HCT116 (cell line): ENCODE measurements at regions not wholly inside any gene's neighbourhood (a gene's known extent, or its start where the extent isn't known, plus 50 kb on each side); places are given as distances from the start of the nearest gene placed in this dataset.

Experiments
- ATAC-seq: fragments of 200-7000 bp; cut with Tn5 transposase; 2 replicates; pipeline ENCODE4 v1.9.1; 2020; ENCODE audit warnings: mild to moderate bottlenecking, moderate library complexity
- BruUV-seq: library from RNA; stranded (reverse); fragments of 400-500 nt; replicated peaks from 2 replicates; lab custom pipeline; 2021; lab: Mats Ljungman, UMichigan
- CTCF ChIA-PET: fragments of 300-600 bp; sonication (Branson Sonifier 250); formaldehyde crosslinking; loops from one replicate; lab custom pipeline; 2021; ENCODE audit warnings: antibody characterized with exemption; lab: Charles Lee
- POLR2A ChIA-PET: fragments of 300-600, 350-600 bp; sonication (Branson Sonifier 250); formaldehyde crosslinking; loops from one replicate; lab custom pipeline; 2021; ENCODE audit warnings: antibody characterized with exemption; lab: Charles Lee
- RAD21 ChIA-PET, 2 experiments: fragments of 300-600 bp; sonication (Branson Sonifier 250); formaldehyde crosslinking; loops; one replicate each; lab custom pipeline; 2023; ENCODE audit warnings: low total read pairs in 2 of 2; ENCODE audit not compliant: uncharacterized antibody in 2 of 2, unreplicated experiment in 2 of 2, low non-redundant PET in 1 of 2; lab: Charles Lee
- DNase-seq: peaks from one replicate; pipeline ENCODE4 v3.0.0-alpha.2; 2010; ENCODE audit warnings: low read depth, low spot score
- H2AFZ ChIP-seq: fragments of 200-600 bp; shearing (Covaris generic), sonication (generic); 2 replicates; pipeline ENCODE4 v1.6.1; 2017; ENCODE audit warnings: low read depth, mixed run types, mixed read lengths, antibody characterized with exemption, low read length; ENCODE audit not compliant: poor library complexity, severe bottlenecking
- H3K27ac ChIP-seq: 2 replicates; pipeline ENCODE4 v1.5.1; 2012; ENCODE audit warnings: low read depth, low read length
- H3K27me3 ChIP-seq: fragments of 200-600 bp; sonication (generic); 2 replicates; pipeline ENCODE4 v1.6.1; 2016; ENCODE audit warnings: mixed run types, low read length, mixed read lengths; ENCODE audit not compliant: insufficient read depth
- H3K36me3 ChIP-seq, 2 experiments: fragments of 200-500 bp in 1 of 2; fragments of 200-600 bp in 1 of 2; sonication (Bioruptor generic) in 1 of 2; sonication (generic) in 1 of 2; 2 replicates each; pipeline versions ENCODE4 v1.5.1 to v1.6.1; 2014 to 2016; ENCODE audit warnings: low read length in 2 of 2, inconsistent platforms in 1 of 2, mixed read lengths in 1 of 2, mixed run types in 1 of 2; ENCODE audit not compliant: insufficient read depth in 2 of 2, control insufficient read depth in 1 of 2
- H3K4me1 ChIP-seq, 2 experiments: fragments of 200-600 bp in 1 of 2; sonication (generic) in 1 of 2; 2 replicates each; pipeline versions ENCODE4 v1.5.1 to v1.6.1; 2012 to 2017; ENCODE audit warnings: low read length in 2 of 2, inconsistent platforms in 1 of 2, mild to moderate bottlenecking in 1 of 2, mixed read lengths in 1 of 2, mixed run types in 1 of 2, moderate library complexity in 1 of 2; ENCODE audit not compliant: insufficient read depth in 2 of 2, control insufficient read depth in 1 of 2
- H3K4me2 ChIP-seq: fragments of 200-600 bp; sonication (generic); 2 replicates; pipeline ENCODE4 v1.6.1; 2017; ENCODE audit warnings: mixed run types, low read length, mixed read lengths
- H3K4me3 ChIP-seq, 2 experiments: fragments of 200-600 bp in 1 of 2; sonication (generic) in 1 of 2; replicated peaks in 1 of 2; 2 replicates each; pipeline ENCODE4 v1.5.1; 2011 to 2016; ENCODE audit warnings: low read length in 2 of 2, control low read depth in 1 of 2, low read depth in 1 of 2, mild to moderate bottlenecking in 1 of 2, mixed read lengths in 1 of 2, mixed run types in 1 of 2
- H3K79me2 ChIP-seq: fragments of 200-600 bp; sonication (generic); 2 replicates; pipeline ENCODE4 v1.6.1; 2017; ENCODE audit warnings: mild to moderate bottlenecking, mixed run types, low read length, moderate library complexity, mixed read lengths; ENCODE audit not compliant: insufficient read depth
- H3K9ac ChIP-seq: fragments of 200-600 bp; sonication (generic); 2 replicates; pipeline ENCODE4 v1.6.1; 2016; ENCODE audit warnings: low read length, mixed read lengths
- H3K9me2 ChIP-seq: fragments of 200-600 bp; sonication (generic), shearing (Covaris generic); 2 replicates; pipeline ENCODE4 v1.6.1; 2017; ENCODE audit warnings: mixed run types, mild to moderate bottlenecking, moderate library complexity; ENCODE audit not compliant: insufficient read depth
- H3K9me3 ChIP-seq, 2 experiments: fragments of 200-500 bp in 1 of 2; fragments of 200-600 bp in 1 of 2; sonication (Bioruptor generic) in 1 of 2; sonication (generic) in 1 of 2; 2 replicates each; pipeline ENCODE4 v1.6.1; 2014 to 2017; ENCODE audit warnings: low read length in 2 of 2, mixed read lengths in 2 of 2, inconsistent platforms in 1 of 2, low read depth in 1 of 2, mild to moderate bottlenecking in 1 of 2, mixed run types in 1 of 2, moderate library complexity in 1 of 2; ENCODE audit not compliant: control insufficient read depth in 1 of 2, insufficient read depth in 1 of 2
- H4K20me1 ChIP-seq: fragments of 200-600 bp; sonication (generic), shearing (Covaris generic); 2 replicates; pipeline ENCODE4 v1.6.1; 2017; ENCODE audit warnings: mixed run types, mild to moderate bottlenecking, moderate library complexity; ENCODE audit not compliant: insufficient read depth
- ATF3 ChIP-seq: IDR thresholded peaks from 2 replicates; pipeline ENCODE4 v1.6.1; 2012
- CBX3 ChIP-seq: IDR thresholded peaks from 2 replicates; pipeline ENCODE4 v1.6.1; 2012; ENCODE audit warnings: low read depth
- CEBPB ChIP-seq: IDR thresholded peaks from 2 replicates; pipeline ENCODE4 v1.6.1; 2012; ENCODE audit warnings: low read depth
- EGR1 ChIP-seq: IDR thresholded peaks from 2 replicates; pipeline ENCODE4 v1.6.1; 2012; ENCODE audit warnings: low read depth
- ELF1 ChIP-seq: IDR thresholded peaks from 2 replicates; pipeline ENCODE4 v1.6.1; 2012; ENCODE audit warnings: low read depth, borderline replicate concordance
- EZH2 ChIP-seq: fragments of 200-600 bp; sonication (generic); IDR thresholded peaks from 2 replicates; pipeline ENCODE4 v1.6.1; 2017; ENCODE audit warnings: antibody characterized with exemption, mixed run types
- JUND ChIP-seq: IDR thresholded peaks from 2 replicates; pipeline ENCODE4 v1.6.1; 2012
- MAX ChIP-seq: IDR thresholded peaks from 2 replicates; pipeline ENCODE4 v1.6.1; 2012
- POLR2A ChIP-seq: IDR thresholded peaks from 2 replicates; pipeline ENCODE4 v1.7.0; 2011; ENCODE audit warnings: borderline replicate concordance; ENCODE audit not compliant: insufficient read depth, insufficient read length; ENCODE audit errors: extremely low read depth
- POLR2AphosphoS5 ChIP-seq: IDR thresholded peaks from 2 replicates; pipeline ENCODE4 v1.6.1; 2011; ENCODE audit warnings: mild to moderate bottlenecking, low read depth, low read length, moderate library complexity
- RAD21 ChIP-seq: IDR thresholded peaks from 2 replicates; pipeline ENCODE4 v1.6.1; 2012; ENCODE audit warnings: low read depth, mild to moderate bottlenecking
- SIN3A ChIP-seq: IDR thresholded peaks from 2 replicates; pipeline ENCODE4 v1.6.1; 2012; ENCODE audit warnings: low read depth
- SRF ChIP-seq: IDR thresholded peaks from 2 replicates; pipeline ENCODE4 v1.6.1; 2012; ENCODE audit warnings: low read depth
- TCF7L2 ChIP-seq: IDR thresholded peaks from 2 replicates; pipeline ENCODE4 v1.7.0; 2011; ENCODE audit warnings: borderline replicate concordance, inconsistent platforms; ENCODE audit not compliant: insufficient read depth, insufficient read length; ENCODE audit errors: extremely low read depth
- ZBTB33 ChIP-seq: IDR thresholded peaks from 2 replicates; pipeline ENCODE4 v1.6.1; 2011; ENCODE audit warnings: mild to moderate bottlenecking, low read length, moderate library complexity; ENCODE audit not compliant: insufficient replicate concordance; ENCODE audit errors: extremely low read depth
- ZNF274 ChIP-seq: fragments of 200-500 bp; sonication (Bioruptor generic); IDR thresholded peaks from 2 replicates; pipeline ENCODE4 v1.6.1; 2014; ENCODE audit warnings: mild to moderate bottlenecking, low read depth, low read length, inconsistent platforms
- intact Hi-C: fragments of 100-400 bp; cut with micrococcal nuclease; formaldehyde crosslinking; loops from 2 replicates; pipeline ENCODE4 v1.10.0; 2022
- TF ChIP-seq, protein P1 (sequence below): IDR thresholded peaks from 2 replicates; pipeline ENCODE4 v1.6.1; 2012; ENCODE audit warnings: low read depth
- TF ChIP-seq, protein P2 (sequence below), 3 experiments: fragments of 200-600 bp in 1 of 3; sonication (generic) in 1 of 3; IDR thresholded peaks in 2 of 3; conservative IDR thresholded peaks in 1 of 3; 2 replicates each; pipeline ENCODE4 v1.5.1; 2012 to 2017; ENCODE audit warnings: low read depth in 2 of 3, low read length in 2 of 3, antibody characterized with exemption in 1 of 3, borderline replicate concordance in 1 of 3, control low read depth in 1 of 3, mild to moderate bottlenecking in 1 of 3, mixed read lengths in 1 of 3, mixed run types in 1 of 3, moderate library complexity in 1 of 3; ENCODE audit not compliant: insufficient read depth in 1 of 3

DNA sequence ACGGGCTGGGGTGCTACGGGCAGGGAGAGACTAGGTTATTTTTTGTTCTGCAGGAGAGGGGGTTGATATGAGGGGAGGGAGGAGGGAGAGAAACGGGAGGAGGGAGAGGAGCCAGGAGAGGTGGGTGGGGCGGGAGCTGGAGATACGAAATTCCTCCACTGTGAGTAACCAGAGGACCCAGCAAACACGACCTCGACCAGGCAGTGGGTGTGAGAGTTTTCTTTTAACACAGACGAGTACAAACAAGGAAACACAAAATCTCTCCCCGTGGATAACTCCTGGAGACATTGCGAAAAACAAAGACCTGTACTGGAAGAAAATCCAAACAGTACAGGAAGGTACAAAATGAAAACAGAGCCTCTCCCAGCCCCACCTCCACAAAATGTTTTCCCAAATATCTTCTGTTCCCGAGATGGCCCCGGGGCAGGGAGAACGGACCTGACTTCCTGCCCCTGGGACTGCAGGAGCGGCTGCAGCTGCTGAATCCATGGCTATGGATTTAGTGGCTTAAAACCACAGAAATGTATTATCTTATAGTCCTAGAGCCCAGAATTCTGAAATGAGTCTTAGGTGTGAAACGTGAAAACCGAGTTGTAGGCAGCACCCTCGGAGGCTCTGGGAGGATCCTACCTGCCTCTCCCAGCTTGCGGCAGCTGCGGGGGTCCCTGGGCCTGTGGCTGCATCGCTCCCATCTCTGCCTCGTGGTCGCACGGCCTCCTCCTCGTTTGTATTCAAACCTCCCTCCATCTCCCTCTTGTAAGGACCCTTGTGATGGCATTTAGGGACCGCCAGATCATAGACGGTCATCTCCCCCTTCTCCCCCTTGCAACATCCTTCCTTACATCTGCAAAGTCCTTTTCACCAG, 82.2 kb downstream of the RIPK4 start:
- H3K9me3 ChIP-seq, result no peaks in the 10 kb centered on the region
- intact Hi-C loops, result no loop called here
- H3K4me3 ChIP-seq, result peak overlapping the region in 1 of 2 experiments; percentile 2; a peak in 1 of 4 replicates
- no peaks in the 10 kb centered on the region for H3K36me3 ChIP-seq
- ATAC-seq (peak; percentile 66), DNase-seq (no peak)
- peak overlapping the region; percentile 48 for H3K4me2 ChIP-seq
- H3K4me1 ChIP-seq, result peaks cover 19 to 32% of the 10 kb centered on the region in 2 experiments
- H2AFZ ChIP-seq, result peak overlapping the region; percentile 65
- ChIA-PET RAD21 (no interaction called here), POLR2A (no interaction called here), CTCF (no interaction called here)
- no peaks in the 10 kb centered on the region for H3K79me2 ChIP-seq
- no peaks in the 10 kb centered on the region for H4K20me1 ChIP-seq
- H3K27ac ChIP-seq, result no peak overlapping the region; the same call in 1 of the 2 replicates
- 0 out of 2 replicates have a peak overlapping the region, but pooled peaks have one; percentile 9 for H3K9ac ChIP-seq
- BruUV-seq, result no TSS peak
- no peaks in the 10 kb centered on the region for H3K9me2 ChIP-seq
- H3K27me3 ChIP-seq, result no peaks in the 10 kb centered on the region
- no peak for TF ChIP-seq ZBTB33
- no peak for TF ChIP-seq ELF1
- no peak for TF ChIP-seq SIN3A
- TF ChIP-seq MAX, result no peak
- TF ChIP-seq EGR1, result no peak
- TF ChIP-seq TCF7L2, result no peak
- TF ChIP-seq, protein P1, sequence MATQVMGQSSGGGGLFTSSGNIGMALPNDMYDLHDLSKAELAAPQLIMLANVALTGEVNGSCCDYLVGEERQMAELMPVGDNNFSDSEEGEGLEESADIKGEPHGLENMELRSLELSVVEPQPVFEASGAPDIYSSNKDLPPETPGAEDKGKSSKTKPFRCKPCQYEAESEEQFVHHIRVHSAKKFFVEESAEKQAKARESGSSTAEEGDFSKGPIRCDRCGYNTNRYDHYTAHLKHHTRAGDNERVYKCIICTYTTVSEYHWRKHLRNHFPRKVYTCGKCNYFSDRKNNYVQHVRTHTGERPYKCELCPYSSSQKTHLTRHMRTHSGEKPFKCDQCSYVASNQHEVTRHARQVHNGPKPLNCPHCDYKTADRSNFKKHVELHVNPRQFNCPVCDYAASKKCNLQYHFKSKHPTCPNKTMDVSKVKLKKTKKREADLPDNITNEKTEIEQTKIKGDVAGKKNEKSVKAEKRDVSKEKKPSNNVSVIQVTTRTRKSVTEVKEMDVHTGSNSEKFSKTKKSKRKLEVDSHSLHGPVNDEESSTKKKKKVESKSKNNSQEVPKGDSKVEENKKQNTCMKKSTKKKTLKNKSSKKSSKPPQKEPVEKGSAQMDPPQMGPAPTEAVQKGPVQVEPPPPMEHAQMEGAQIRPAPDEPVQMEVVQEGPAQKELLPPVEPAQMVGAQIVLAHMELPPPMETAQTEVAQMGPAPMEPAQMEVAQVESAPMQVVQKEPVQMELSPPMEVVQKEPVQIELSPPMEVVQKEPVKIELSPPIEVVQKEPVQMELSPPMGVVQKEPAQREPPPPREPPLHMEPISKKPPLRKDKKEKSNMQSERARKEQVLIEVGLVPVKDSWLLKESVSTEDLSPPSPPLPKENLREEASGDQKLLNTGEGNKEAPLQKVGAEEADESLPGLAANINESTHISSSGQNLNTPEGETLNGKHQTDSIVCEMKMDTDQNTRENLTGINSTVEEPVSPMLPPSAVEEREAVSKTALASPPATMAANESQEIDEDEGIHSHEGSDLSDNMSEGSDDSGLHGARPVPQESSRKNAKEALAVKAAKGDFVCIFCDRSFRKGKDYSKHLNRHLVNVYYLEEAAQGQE, result no peak
- TF ChIP-seq ZNF274, result no peak
- no peak for TF ChIP-seq POLR2AphosphoS5
- no peak for TF ChIP-seq EZH2
- no peak for TF ChIP-seq SRF
- TF ChIP-seq, protein P2, sequence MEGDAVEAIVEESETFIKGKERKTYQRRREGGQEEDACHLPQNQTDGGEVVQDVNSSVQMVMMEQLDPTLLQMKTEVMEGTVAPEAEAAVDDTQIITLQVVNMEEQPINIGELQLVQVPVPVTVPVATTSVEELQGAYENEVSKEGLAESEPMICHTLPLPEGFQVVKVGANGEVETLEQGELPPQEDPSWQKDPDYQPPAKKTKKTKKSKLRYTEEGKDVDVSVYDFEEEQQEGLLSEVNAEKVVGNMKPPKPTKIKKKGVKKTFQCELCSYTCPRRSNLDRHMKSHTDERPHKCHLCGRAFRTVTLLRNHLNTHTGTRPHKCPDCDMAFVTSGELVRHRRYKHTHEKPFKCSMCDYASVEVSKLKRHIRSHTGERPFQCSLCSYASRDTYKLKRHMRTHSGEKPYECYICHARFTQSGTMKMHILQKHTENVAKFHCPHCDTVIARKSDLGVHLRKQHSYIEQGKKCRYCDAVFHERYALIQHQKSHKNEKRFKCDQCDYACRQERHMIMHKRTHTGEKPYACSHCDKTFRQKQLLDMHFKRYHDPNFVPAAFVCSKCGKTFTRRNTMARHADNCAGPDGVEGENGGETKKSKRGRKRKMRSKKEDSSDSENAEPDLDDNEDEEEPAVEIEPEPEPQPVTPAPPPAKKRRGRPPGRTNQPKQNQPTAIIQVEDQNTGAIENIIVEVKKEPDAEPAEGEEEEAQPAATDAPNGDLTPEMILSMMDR (IDR thresholded peaks at IDR 0.05 in 2 of 3, conservative IDR thresholded peaks at IDR 0.05 in 1 of 3; ENCODE audit: borderline replicate concordance in 1 of 3, insufficient read depth in 1 of 3, low read depth in 2 of 3, low read length in 2 of 3), result no peak
- TF ChIP-seq ATF3, result no peak
- TF ChIP-seq CBX3, result no peak
- TF ChIP-seq JUND, result no peak
- TF ChIP-seq POLR2A, result no peak
- no peak for TF ChIP-seq RAD21
- no peak for TF ChIP-seq CEBPB
